Natural killer cell (primary cell): ENCODE measurements at regions not wholly inside any gene's neighbourhood (a gene's known extent, or its start where the extent isn't known, plus 50 kb on each side); places are given as distances from the start of the nearest gene placed in this dataset.

Experiments
- ATAC-seq, 3 donors: fragments of 150-1000 bp in 2 of 3; fragments of 200-7000 bp in 1 of 3; cut with Tn5 transposase; 1 replicate in 1 of 3; 2 replicates in 2 of 3; pipeline ENCODE4 v1.10.0; 2021; ENCODE audit warnings: mild to moderate bottlenecking in 2 of 3, moderate library complexity in 2 of 3
- DNase-seq, 2 donors: peaks; one replicate each; pipeline versions ENCODE4 v3.0.0 to v3.0.0-alpha.2; 2013 to 2021; ENCODE audit warnings: mixed read lengths in 1 of 2
- H3K27ac ChIP-seq: one replicate; pipeline ENCODE4 v1.5.1; 2013; ENCODE audit warnings: mild to moderate bottlenecking, low read length
- H3K27me3 ChIP-seq: one replicate; pipeline ENCODE4 v1.6.1; 2013; ENCODE audit warnings: low read length; ENCODE audit not compliant: control insufficient read depth, insufficient read depth
- H3K36me3 ChIP-seq: one replicate; pipeline ENCODE4 v1.6.1; 2013; ENCODE audit warnings: low read length; ENCODE audit not compliant: control insufficient read depth, insufficient read depth
- H3K4me1 ChIP-seq: one replicate; pipeline ENCODE4 v1.6.1; 2013; ENCODE audit warnings: low read length; ENCODE audit not compliant: control insufficient read depth, insufficient read depth
- H3K4me3 ChIP-seq: one replicate; pipeline ENCODE4 v1.5.1; 2013; ENCODE audit warnings: low read length
- H3K9me3 ChIP-seq: one replicate; pipeline ENCODE4 v1.6.1; 2013; ENCODE audit warnings: low read length; ENCODE audit not compliant: control insufficient read depth, insufficient read depth
- H3K27ac Mint-ChIP-seq, 2 donors: one replicate each; pipeline ENCODE4 v1.8.0; 2022; ENCODE audit warnings: mild to moderate bottlenecking in 2 of 2, mixed read lengths in 2 of 2, moderate library complexity in 1 of 2
- H3K27me3 Mint-ChIP-seq, 2 donors: one replicate each; pipeline ENCODE4 v1.8.0; 2022; ENCODE audit warnings: low read depth in 2 of 2, mixed read lengths in 2 of 2
- H3K36me3 Mint-ChIP-seq: one replicate; pipeline ENCODE4 v1.8.0; 2022; ENCODE audit warnings: mixed read lengths
- H3K4me1 Mint-ChIP-seq, 2 donors: one replicate each; pipeline ENCODE4 v1.8.0; 2022; ENCODE audit warnings: mixed read lengths in 2 of 2
- H3K4me3 Mint-ChIP-seq: one replicate; pipeline ENCODE4 v1.8.0; 2022; ENCODE audit warnings: mild to moderate bottlenecking, moderate library complexity, mixed read lengths
- H3K9me3 Mint-ChIP-seq, 2 donors: one replicate each; pipeline ENCODE4 v1.8.0; 2022; ENCODE audit warnings: mixed read lengths in 2 of 2
- CTCF ChIP-seq: fragments of 200-600 bp; IDR thresholded peaks from one replicate; pipeline ENCODE4 v1.8.0; 2022; ENCODE audit warnings: antibody characterized with exemption
- WGBS: methylation state at CpG from one replicate; pipeline ENCODE4 v1.1.7; 2013; ENCODE audit warnings: missing lambda C conversion rate; ENCODE audit not compliant: insufficient coverage; 5-methylcytosine and 5-hydroxymethylcytosine counted together
- intact Hi-C: fragments of 100-400 bp; cut with micrococcal nuclease; formaldehyde crosslinking; loops from one replicate; pipeline ENCODE4 v1.14.2; 2022

GRCh38 chr20:22333885-22334545 lies 250.4 kb downstream of the FOXA2 start:
- Histone ChIP-seq H3K4me3 (no peak overlapping the region), H3K27me3 (no peaks in the 10 kb centered on the region), H3K9me3 (no peaks in the 10 kb centered on the region), H3K27ac (no peak overlapping the region), H3K36me3 (no peaks in the 10 kb centered on the region), H3K4me1 (no peaks in the 10 kb centered on the region)
- ATAC-seq (peak; percentile 40 to 86 (median 72)), DNase-seq (peak in 1 of 2 donors; percentile 47)
- Mint-ChIP-seq H3K4me3 (no peak overlapping the region), H3K36me3 (no peaks in the 10 kb centered on the region), H3K9me3 (no peaks in the 10 kb centered on the region), H3K4me1 (peaks cover 0 to under 1% of the 10 kb centered on the region in 2 donors), H3K27ac (no peak overlapping the region), H3K27me3 (peaks cover 4 to 13% of the 10 kb centered on the region in 2 donors)
- TF ChIP-seq CTCF: peak; percentile 28
- intact Hi-C loops: loop anchor here (10.0 kb wide), 1 partner anchor 251 kb away; the partner anchor contains the start of gene FOXA2
- 47% methylated on average over 18 of the region's 19 CpGs for WGBS

GRCh38 chr20:22324505-22324904 lies 259.9 kb downstream of the FOXA2 start:
- peaks cover 0 to 2% of the 10 kb centered on the region in 2 donors for H3K9me3 Mint-ChIP-seq
- H3K27ac Mint-ChIP-seq: no peak overlapping the region
- Histone ChIP-seq H3K4me3 (no peak overlapping the region), H3K4me1 (no peaks in the 10 kb centered on the region), H3K9me3 (no peaks in the 10 kb centered on the region), H3K27ac (no peak overlapping the region), H3K36me3 (no peaks in the 10 kb centered on the region), H3K27me3 (no peaks in the 10 kb centered on the region)
- intact Hi-C loops: no loop called here
- no peak for ATAC-seq
- no peak overlapping the region for H3K4me3 Mint-ChIP-seq
- H3K27me3 Mint-ChIP-seq: peaks cover 0 to 3% of the 10 kb centered on the region in 2 donors
- H3K4me1 Mint-ChIP-seq: no peaks in the 10 kb centered on the region
- no peaks in the 10 kb centered on the region for H3K36me3 Mint-ChIP-seq
- DNase-seq: no peak
- WGBS: 92% methylated on average over 2 of the region's 2 CpGs
- TF ChIP-seq CTCF: no peak

GRCh38 chr20:22322513-22322912 lies 261.9 kb downstream of the FOXA2 start:
- Histone ChIP-seq H3K9me3 (no peaks in the 10 kb centered on the region), H3K36me3 (no peaks in the 10 kb centered on the region), H3K27ac (no peak overlapping the region), H3K4me3 (no peak overlapping the region), H3K27me3 (no peaks in the 10 kb centered on the region), H3K4me1 (no peaks in the 10 kb centered on the region)
- WGBS: 40% methylated on average over 2 of the region's 2 CpGs
- Mint-ChIP-seq H3K27ac (no peak overlapping the region), H3K36me3 (no peaks in the 10 kb centered on the region), H3K4me1 (no peaks in the 10 kb centered on the region), H3K9me3 (peaks cover 0 to 3% of the 10 kb centered on the region in 2 donors), H3K27me3 (peaks cover 0 to 8% of the 10 kb centered on the region in 2 donors), H3K4me3 (no peak overlapping the region)
- intact Hi-C loops: no loop called here
- no peak for TF ChIP-seq CTCF
- DNase-seq (no peak), ATAC-seq (no peak)

GRCh38 chr20:22321191-22321590 lies 263.2 kb downstream of the FOXA2 start:
- H3K27me3 Mint-ChIP-seq: peaks cover 0 to 8% of the 10 kb centered on the region in 2 donors
- no peaks in the 10 kb centered on the region for H3K27me3 ChIP-seq
- 81% methylated on average over 1 of the region's 1 CpG for WGBS
- ATAC-seq (no peak), DNase-seq (no peak)
- no peak for TF ChIP-seq CTCF
- H3K4me1 Mint-ChIP-seq: no peaks in the 10 kb centered on the region
- no peaks in the 10 kb centered on the region for H3K9me3 ChIP-seq
- H3K36me3 Mint-ChIP-seq: no peaks in the 10 kb centered on the region
- no peak overlapping the region for H3K27ac ChIP-seq
- peaks cover 0 to 3% of the 10 kb centered on the region in 2 donors for H3K9me3 Mint-ChIP-seq
- no peaks in the 10 kb centered on the region for H3K4me1 ChIP-seq
- intact Hi-C loops: no loop called here
- H3K27ac Mint-ChIP-seq: no peak overlapping the region
- no peaks in the 10 kb centered on the region for H3K36me3 ChIP-seq
- no peak overlapping the region for H3K4me3 ChIP-seq
- H3K4me3 Mint-ChIP-seq: no peak overlapping the region
